ENCODE measurements at regions not wholly inside any gene's neighbourhood (a gene's known extent, or its start where the extent isn't known, plus 50 kb on each side); places are given as distances from the start of the nearest gene placed in this dataset.

DNA sequence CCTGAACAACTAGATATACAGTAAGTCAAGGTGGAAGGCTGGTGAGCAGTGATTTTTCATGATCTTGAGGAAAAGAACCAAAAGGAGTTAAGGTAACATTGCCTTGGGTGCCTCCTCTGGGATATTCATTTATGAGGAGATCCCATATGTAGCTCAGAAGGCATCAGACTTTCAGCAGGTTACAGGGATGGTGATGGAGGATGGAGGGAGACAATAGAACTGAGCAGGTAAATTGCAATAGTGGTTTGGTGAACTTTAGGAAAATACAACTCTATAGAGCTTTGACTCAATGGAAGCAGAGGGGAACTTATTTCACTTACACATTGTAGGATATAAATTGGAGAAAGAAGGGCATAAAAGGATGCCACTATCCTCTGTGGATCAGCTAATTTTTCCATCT is 243.4 kb upstream of the SPRY2 start:
- no peak overlapping the region for H3K4me3 Mint-ChIP-seq

GRCh38 chr13:80577926-80578670 is 237.2 kb upstream of the SPRY2 start:
- Mint-ChIP-seq H3K4me3 (no peak overlapping the region), H3K27me3 (no peaks in the 10 kb centered on the region)

More for the DNA sequence above, 243.4 kb upstream of the SPRY2 start:
- ChIA-PET POLR2A (ENCODE audit: partially characterized antibody) (no interaction called here), CTCF (ENCODE audit: partially characterized antibody) (no interaction called here)
- DNase-seq, result no peak
- H3K9me3 Mint-ChIP-seq, result peaks cover 0 to 9% (median 5%) of the 10 kb centered on the region in 8 donors
- H3K36me3 Mint-ChIP-seq, result no peaks in the 10 kb centered on the region
- H3K27ac ChIP-seq (ENCODE audit: low read depth, low read length), result no peak overlapping the region
- H3K4me1 Mint-ChIP-seq, result no peaks in the 10 kb centered on the region
- H3K27me3 ChIP-seq (ENCODE audit: insufficient read depth, low read length), result no peaks in the 10 kb centered on the region
- no peak overlapping the region for H3K27ac Mint-ChIP-seq
- H3K4me3 ChIP-seq (ENCODE audit: low read length in 2 of 2), result no peak overlapping the region
- no peaks in the 10 kb centered on the region for H3K36me3 ChIP-seq (ENCODE audit: insufficient read depth, low read length)
- no peaks in the 10 kb centered on the region for H3K9me3 ChIP-seq (ENCODE audit: control insufficient read depth in 1 of 2, low read length in 2 of 2)
- intact Hi-C loops (cut with micrococcal nuclease), result no loop called here
- no peaks in the 10 kb centered on the region for H3K27me3 Mint-ChIP-seq
- H3K4me1 ChIP-seq (ENCODE audit: insufficient read depth, low read length), result no peaks in the 10 kb centered on the region

DNA sequence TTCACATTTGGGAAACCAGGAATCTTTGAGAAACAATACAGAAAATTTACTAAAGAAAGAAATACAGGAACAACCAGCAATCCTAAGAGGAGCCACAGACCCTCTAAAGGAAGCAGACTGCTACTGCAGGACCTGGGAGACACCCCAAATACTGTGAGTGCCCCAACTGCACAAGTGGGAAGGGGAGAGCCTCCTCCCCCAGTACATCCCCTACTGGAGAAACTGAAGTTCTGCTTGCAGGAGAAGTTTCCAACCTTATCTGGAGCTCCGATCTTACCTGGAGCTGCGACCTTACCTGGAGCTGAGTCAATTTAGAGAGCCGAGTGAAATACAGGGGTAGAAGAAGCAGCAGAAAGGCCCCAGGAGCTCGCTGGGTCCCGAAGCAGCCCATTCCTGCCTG is 236.4 kb upstream of the SPRY2 start:
- CTCF ChIA-PET (ENCODE audit: partially characterized antibody), result no interaction called here
- no peaks in the 10 kb centered on the region for H3K27me3 Mint-ChIP-seq
- no peaks in the 10 kb centered on the region for H3K4me1 Mint-ChIP-seq
- no peak overlapping the region for H3K27ac Mint-ChIP-seq
- POLR2A ChIA-PET (ENCODE audit: partially characterized antibody), result no interaction called here
- H3K36me3 Mint-ChIP-seq, result no peaks in the 10 kb centered on the region
- peaks cover 0 to 18% (median 8%) of the 10 kb centered on the region in 8 donors for H3K9me3 Mint-ChIP-seq
- Histone ChIP-seq H3K9me3 (ENCODE audit: control insufficient read depth in 1 of 2, low read length in 2 of 2) (no peaks in the 10 kb centered on the region), H3K36me3 (ENCODE audit: insufficient read depth, low read length) (no peaks in the 10 kb centered on the region), H3K27me3 (ENCODE audit: insufficient read depth, low read length) (no peaks in the 10 kb centered on the region), H3K27ac (ENCODE audit: low read depth, low read length) (no peak overlapping the region), H3K4me1 (ENCODE audit: insufficient read depth, low read length) (no peaks in the 10 kb centered on the region), H3K4me3 (ENCODE audit: low read length in 2 of 2) (no peak overlapping the region)
- intact Hi-C loops (cut with micrococcal nuclease), result no loop called here
- DNase-seq, result no peak
- H3K4me3 Mint-ChIP-seq, result no peak overlapping the region

More at GRCh38 chr13:80577926-80578670, 237.2 kb upstream of the SPRY2 start:
- no peaks in the 10 kb centered on the region for H3K9me3 ChIP-seq (ENCODE audit: control insufficient read depth in 1 of 2, low read length in 2 of 2)
- Mint-ChIP-seq H3K9me3 (peaks cover 0 to 18% (median 8%) of the 10 kb centered on the region in 8 donors), H3K4me1 (no peaks in the 10 kb centered on the region), H3K36me3 (no peaks in the 10 kb centered on the region), H3K27ac (no peak overlapping the region)
- intact Hi-C loops (cut with micrococcal nuclease), result no loop called here
- H3K27ac ChIP-seq (ENCODE audit: low read depth, low read length), result no peak overlapping the region
- POLR2A ChIA-PET (ENCODE audit: partially characterized antibody), result no interaction called here
- H3K36me3 ChIP-seq (ENCODE audit: insufficient read depth, low read length), result no peaks in the 10 kb centered on the region
- H3K4me1 ChIP-seq (ENCODE audit: insufficient read depth, low read length), result no peaks in the 10 kb centered on the region
- H3K27me3 ChIP-seq (ENCODE audit: insufficient read depth, low read length), result no peaks in the 10 kb centered on the region
- no peak for DNase-seq
- CTCF ChIA-PET (ENCODE audit: partially characterized antibody), result no interaction called here
- no peak overlapping the region for H3K4me3 ChIP-seq (ENCODE audit: low read length in 2 of 2)

DNA sequence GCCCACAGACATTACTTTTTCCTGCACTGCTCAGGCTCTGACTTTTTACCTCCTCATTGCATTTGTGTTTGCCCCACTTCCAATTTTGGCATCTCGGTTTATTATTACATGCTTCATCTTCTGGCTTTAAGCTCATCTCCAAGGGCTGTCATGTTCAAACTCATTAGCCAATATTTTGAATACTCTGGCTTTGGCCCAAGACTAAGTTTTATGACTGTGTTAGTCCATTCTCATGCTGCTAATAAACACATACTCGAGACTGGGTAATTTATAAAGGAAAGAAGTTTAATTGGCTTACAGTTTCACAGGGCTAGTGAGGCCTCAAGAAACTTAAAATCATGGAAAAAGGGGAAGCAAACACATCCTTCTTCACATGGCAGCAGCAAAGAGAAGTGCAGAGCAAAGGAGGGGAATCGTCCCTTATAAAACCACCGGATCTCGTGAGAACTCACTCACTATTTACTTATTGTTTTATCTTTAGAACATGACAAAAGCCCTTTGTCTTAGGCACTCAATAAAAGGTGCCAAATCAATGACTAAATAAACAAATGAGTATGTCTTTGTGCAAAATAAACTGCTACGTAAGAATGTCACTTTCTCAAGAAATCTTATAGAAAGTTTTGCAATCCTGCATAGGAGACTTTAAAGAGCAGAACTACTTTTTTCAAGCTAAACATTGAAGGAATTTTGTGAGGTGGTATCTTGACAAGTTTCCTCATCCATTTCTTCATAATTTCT is 233.4 kb upstream of the SPRY2 start:
- Histone ChIP-seq H3K27ac (ENCODE audit: low read depth, low read length) (no peak overlapping the region), H3K36me3 (ENCODE audit: insufficient read depth, low read length) (no peaks in the 10 kb centered on the region), H3K27me3 (ENCODE audit: insufficient read depth, low read length) (no peaks in the 10 kb centered on the region), H3K4me1 (ENCODE audit: insufficient read depth, low read length) (no peaks in the 10 kb centered on the region), H3K4me3 (ENCODE audit: low read length in 2 of 2) (no peak overlapping the region), H3K9me3 (ENCODE audit: control insufficient read depth in 1 of 2, low read length in 2 of 2) (no peaks in the 10 kb centered on the region)
- intact Hi-C loops (cut with micrococcal nuclease), result no loop called here
- Mint-ChIP-seq H3K4me3 (no peak overlapping the region), H3K36me3 (no peaks in the 10 kb centered on the region), H3K9me3 (peaks cover 0 to 32% (median 5%) of the 10 kb centered on the region in 8 donors), H3K4me1 (no peaks in the 10 kb centered on the region), H3K27ac (no peak overlapping the region), H3K27me3 (no peaks in the 10 kb centered on the region)
- ChIA-PET POLR2A (ENCODE audit: partially characterized antibody) (no interaction called here), CTCF (ENCODE audit: partially characterized antibody) (no interaction called here)
- no peak for DNase-seq

GRCh38 chr13:80572923-80573316 is 232.0 kb upstream of the SPRY2 start:
- no peak for DNase-seq
- peaks cover 0 to 26% (median 3%) of the 10 kb centered on the region in 8 donors for H3K9me3 Mint-ChIP-seq
- ChIA-PET POLR2A (ENCODE audit: partially characterized antibody) (no interaction called here), CTCF (ENCODE audit: partially characterized antibody) (no interaction called here)
- Histone ChIP-seq H3K27ac (ENCODE audit: low read depth, low read length) (no peak overlapping the region), H3K4me3 (ENCODE audit: low read length in 2 of 2) (no peak overlapping the region), H3K36me3 (ENCODE audit: insufficient read depth, low read length) (no peaks in the 10 kb centered on the region), H3K4me1 (ENCODE audit: insufficient read depth, low read length) (no peaks in the 10 kb centered on the region), H3K27me3 (ENCODE audit: insufficient read depth, low read length) (no peaks in the 10 kb centered on the region), H3K9me3 (ENCODE audit: control insufficient read depth in 1 of 2, low read length in 2 of 2) (no peaks in the 10 kb centered on the region)
- H3K4me3 Mint-ChIP-seq, result no peak overlapping the region
- H3K36me3 Mint-ChIP-seq, result no peaks in the 10 kb centered on the region
- H3K27ac Mint-ChIP-seq, result no peak overlapping the region
- no peaks in the 10 kb centered on the region for H3K27me3 Mint-ChIP-seq
- no peaks in the 10 kb centered on the region for H3K4me1 Mint-ChIP-seq
- intact Hi-C loops (cut with micrococcal nuclease), result no loop called here

GRCh38 chr13:80572308-80572922 is 231.5 kb upstream of the SPRY2 start:
- Histone ChIP-seq H3K4me1 (ENCODE audit: insufficient read depth, low read length) (no peaks in the 10 kb centered on the region), H3K36me3 (ENCODE audit: insufficient read depth, low read length) (no peaks in the 10 kb centered on the region), H3K27me3 (ENCODE audit: insufficient read depth, low read length) (no peaks in the 10 kb centered on the region), H3K9me3 (ENCODE audit: control insufficient read depth in 1 of 2, low read length in 2 of 2) (no peaks in the 10 kb centered on the region), H3K4me3 (ENCODE audit: low read length in 2 of 2) (no peak overlapping the region), H3K27ac (ENCODE audit: low read depth, low read length) (no peak overlapping the region)
- Mint-ChIP-seq H3K27me3 (no peaks in the 10 kb centered on the region), H3K36me3 (no peaks in the 10 kb centered on the region), H3K27ac (no peak overlapping the region), H3K4me3 (no peak overlapping the region), H3K4me1 (no peaks in the 10 kb centered on the region), H3K9me3 (peaks cover 0 to 26% (median 3%) of the 10 kb centered on the region in 8 donors)
- ChIA-PET CTCF (ENCODE audit: partially characterized antibody) (no interaction called here), POLR2A (ENCODE audit: partially characterized antibody) (no interaction called here)
- no peak for DNase-seq
- intact Hi-C loops (cut with micrococcal nuclease), result no loop called here

GRCh38 chr13:80571346-80572307 is 230.7 kb upstream of the SPRY2 start:
- ChIA-PET POLR2A (ENCODE audit: partially characterized antibody) (no interaction called here), CTCF (ENCODE audit: partially characterized antibody) (no interaction called here)
- H3K36me3 Mint-ChIP-seq, result no peaks in the 10 kb centered on the region
- DNase-seq, result no peak
- Histone ChIP-seq H3K27me3 (ENCODE audit: insufficient read depth, low read length) (no peaks in the 10 kb centered on the region), H3K9me3 (ENCODE audit: control insufficient read depth in 1 of 2, low read length in 2 of 2) (no peaks in the 10 kb centered on the region), H3K4me1 (ENCODE audit: insufficient read depth, low read length) (no peaks in the 10 kb centered on the region), H3K36me3 (ENCODE audit: insufficient read depth, low read length) (no peaks in the 10 kb centered on the region), H3K27ac (ENCODE audit: low read depth, low read length) (no peak overlapping the region), H3K4me3 (ENCODE audit: low read length in 2 of 2) (no peak overlapping the region)
- no peak overlapping the region for H3K4me3 Mint-ChIP-seq
- H3K27me3 Mint-ChIP-seq, result no peaks in the 10 kb centered on the region
- H3K27ac Mint-ChIP-seq, result no peak overlapping the region
- no peaks in the 10 kb centered on the region for H3K4me1 Mint-ChIP-seq
- H3K9me3 Mint-ChIP-seq, result peaks cover 0 to 21% (median 3%) of the 10 kb centered on the region in 8 donors
- intact Hi-C loops (cut with micrococcal nuclease), result no loop called here

Measured in CD4-positive, alpha-beta memory T cell (primary cell).